ENCODE measurements at regions not wholly inside any gene's neighbourhood (a gene's known extent, or its start where the extent isn't known, plus 50 kb on each side); places are given as distances from the start of the nearest gene placed in this dataset.

GRCh38 chr3:104669083-104669482, 697.6 kb upstream of the ALCAM start:
- no peak overlapping the region for H3K27ac Mint-ChIP-seq
- no peak for ATAC-seq

GRCh38 chr3:104672331-104672730, 694.4 kb upstream of the ALCAM start:
- H3K27ac Mint-ChIP-seq: no peak overlapping the region
- H3K4me1 Mint-ChIP-seq (ENCODE audit: low read depth in 2 of 2): no peaks in the 10 kb centered on the region
- no peaks in the 10 kb centered on the region for H3K27me3 Mint-ChIP-seq
- H3K9me3 Mint-ChIP-seq: peaks cover 10% of the 10 kb centered on the region
- no peaks in the 10 kb centered on the region for H3K36me3 Mint-ChIP-seq
- no peak overlapping the region for H3K4me3 Mint-ChIP-seq
- DNase-seq (ENCODE audit: low spot score) (no peak), ATAC-seq (no peak)

More at GRCh38 chr3:104669083-104669482, 697.6 kb upstream of the ALCAM start:
- H3K9me3 Mint-ChIP-seq: peaks cover 7% of the 10 kb centered on the region
- DNase-seq (ENCODE audit: low spot score): no peak
- no peaks in the 10 kb centered on the region for H3K27me3 Mint-ChIP-seq
- no peaks in the 10 kb centered on the region for H3K4me1 Mint-ChIP-seq (ENCODE audit: low read depth in 2 of 2)
- no peak overlapping the region for H3K4me3 Mint-ChIP-seq
- no peaks in the 10 kb centered on the region for H3K36me3 Mint-ChIP-seq

- no peak for DNase-seq (ENCODE audit: low spot score)
- no peak overlapping the region for H3K27ac Mint-ChIP-seq
- no peaks in the 10 kb centered on the region for H3K4me1 Mint-ChIP-seq (ENCODE audit: low read depth in 2 of 2)
- H3K9me3 Mint-ChIP-seq: peaks cover 13% of the 10 kb centered on the region
- ATAC-seq: no peak
- no peaks in the 10 kb centered on the region for H3K36me3 Mint-ChIP-seq
- no peak overlapping the region for H3K4me3 Mint-ChIP-seq
- no peaks in the 10 kb centered on the region for H3K27me3 Mint-ChIP-seq
Observed at GRCh38 chr3:104673981-104674380, 692.7 kb upstream of the ALCAM start.

- Mint-ChIP-seq H3K9me3 (peaks cover 16% of the 10 kb centered on the region), H3K4me1 (ENCODE audit: low read depth in 2 of 2) (no peaks in the 10 kb centered on the region), H3K27ac (no peak overlapping the region), H3K4me3 (no peak overlapping the region), H3K36me3 (no peaks in the 10 kb centered on the region), H3K27me3 (no peaks in the 10 kb centered on the region)
- DNase-seq (ENCODE audit: low spot score): no peak
- no peak for ATAC-seq
Observed at GRCh38 chr3:104676241-104676640, 690.5 kb upstream of the ALCAM start.

GRCh38 chr3:104677932-104678331, 688.8 kb upstream of the ALCAM start:
- no peak for ATAC-seq
- Mint-ChIP-seq H3K36me3 (no peaks in the 10 kb centered on the region), H3K9me3 (peaks cover 16% of the 10 kb centered on the region), H3K27me3 (no peaks in the 10 kb centered on the region), H3K4me3 (no peak overlapping the region), H3K4me1 (ENCODE audit: low read depth in 2 of 2) (no peaks in the 10 kb centered on the region), H3K27ac (no peak overlapping the region)
- no peak for DNase-seq (ENCODE audit: low spot score)

- no peaks in the 10 kb centered on the region for H3K27me3 Mint-ChIP-seq
- H3K36me3 Mint-ChIP-seq: no peaks in the 10 kb centered on the region
- no peak overlapping the region for H3K4me3 Mint-ChIP-seq
- no peaks in the 10 kb centered on the region for H3K4me1 Mint-ChIP-seq (ENCODE audit: low read depth in 2 of 2)
- no peak overlapping the region for H3K27ac Mint-ChIP-seq
- ATAC-seq: no peak
- no peak for DNase-seq (ENCODE audit: low spot score)
- H3K9me3 Mint-ChIP-seq: peaks cover 10% of the 10 kb centered on the region
Observed at GRCh38 chr3:104685492-104685891, 681.2 kb upstream of the ALCAM start.

- no peak for DNase-seq (ENCODE audit: low spot score)
- no peak for ATAC-seq
- no peaks in the 10 kb centered on the region for H3K4me1 Mint-ChIP-seq (ENCODE audit: low read depth in 2 of 2)
- H3K9me3 Mint-ChIP-seq: peaks cover 6% of the 10 kb centered on the region
- no peaks in the 10 kb centered on the region for H3K36me3 Mint-ChIP-seq
- no peak overlapping the region for H3K4me3 Mint-ChIP-seq
- H3K27ac Mint-ChIP-seq: no peak overlapping the region
- no peaks in the 10 kb centered on the region for H3K27me3 Mint-ChIP-seq
Observed at GRCh38 chr3:104687362-104687761, 679.3 kb upstream of the ALCAM start.

GRCh38 chr3:104696470-104696869, 670.2 kb upstream of the ALCAM start:
- no peaks in the 10 kb centered on the region for H3K27me3 Mint-ChIP-seq
- H3K27ac Mint-ChIP-seq: no peak overlapping the region
- H3K4me1 Mint-ChIP-seq (ENCODE audit: low read depth in 2 of 2): no peaks in the 10 kb centered on the region
- no peak for ATAC-seq
- peaks cover 5% of the 10 kb centered on the region for H3K36me3 Mint-ChIP-seq
- DNase-seq (ENCODE audit: low spot score): no peak
- no peak overlapping the region for H3K4me3 Mint-ChIP-seq
- H3K9me3 Mint-ChIP-seq: peaks cover 19% of the 10 kb centered on the region

- Mint-ChIP-seq H3K9me3 (no peaks in the 10 kb centered on the region), H3K4me1 (ENCODE audit: low read depth in 2 of 2) (no peaks in the 10 kb centered on the region), H3K27ac (no peak overlapping the region), H3K4me3 (no peak overlapping the region), H3K36me3 (no peaks in the 10 kb centered on the region), H3K27me3 (no peaks in the 10 kb centered on the region)
- DNase-seq (ENCODE audit: low spot score) (no peak), ATAC-seq (no peak)
Observed at GRCh38 chr3:104711406-104711805, 655.3 kb upstream of the ALCAM start.

- Mint-ChIP-seq H3K36me3 (no peaks in the 10 kb centered on the region), H3K27me3 (no peaks in the 10 kb centered on the region), H3K27ac (no peak overlapping the region), H3K4me1 (ENCODE audit: low read depth in 2 of 2) (no peaks in the 10 kb centered on the region), H3K4me3 (no peak overlapping the region), H3K9me3 (peaks cover 3% of the 10 kb centered on the region)
- DNase-seq (ENCODE audit: low spot score): no peak
- no peak for ATAC-seq
Observed at GRCh38 chr3:104715972-104716371, 650.7 kb upstream of the ALCAM start.

- DNase-seq (ENCODE audit: low spot score) (no peak), ATAC-seq (no peak)
- peaks cover 6% of the 10 kb centered on the region for H3K9me3 Mint-ChIP-seq
- no peaks in the 10 kb centered on the region for H3K27me3 Mint-ChIP-seq
- H3K4me3 Mint-ChIP-seq: no peak overlapping the region
- H3K36me3 Mint-ChIP-seq: no peaks in the 10 kb centered on the region
- H3K27ac Mint-ChIP-seq: no peak overlapping the region
- H3K4me1 Mint-ChIP-seq (ENCODE audit: low read depth in 2 of 2): no peaks in the 10 kb centered on the region
Observed at GRCh38 chr3:104717828-104718196, 648.9 kb upstream of the ALCAM start.

- no peaks in the 10 kb centered on the region for H3K36me3 Mint-ChIP-seq
- ATAC-seq (no peak), DNase-seq (ENCODE audit: low spot score) (no peak)
- H3K4me3 Mint-ChIP-seq: no peak overlapping the region
- H3K27me3 Mint-ChIP-seq: no peaks in the 10 kb centered on the region
- peaks cover 6% of the 10 kb centered on the region for H3K9me3 Mint-ChIP-seq
- no peaks in the 10 kb centered on the region for H3K4me1 Mint-ChIP-seq (ENCODE audit: low read depth in 2 of 2)
- no peak overlapping the region for H3K27ac Mint-ChIP-seq
Observed at GRCh38 chr3:104723000-104723399, 643.7 kb upstream of the ALCAM start.

- H3K9me3 Mint-ChIP-seq: peaks cover 6% of the 10 kb centered on the region
- ATAC-seq: no peak
- no peak overlapping the region for H3K4me3 Mint-ChIP-seq
- no peaks in the 10 kb centered on the region for H3K27me3 Mint-ChIP-seq
- DNase-seq (ENCODE audit: low spot score): no peak
- H3K27ac Mint-ChIP-seq: no peak overlapping the region
- H3K36me3 Mint-ChIP-seq: no peaks in the 10 kb centered on the region
- no peaks in the 10 kb centered on the region for H3K4me1 Mint-ChIP-seq (ENCODE audit: low read depth in 2 of 2)
Observed at GRCh38 chr3:104731074-104731473, 635.6 kb upstream of the ALCAM start.

- ATAC-seq (no peak), DNase-seq (ENCODE audit: low spot score) (no peak)
- H3K9me3 Mint-ChIP-seq: peaks cover 3% of the 10 kb centered on the region
- H3K4me3 Mint-ChIP-seq: no peak overlapping the region
- H3K27ac Mint-ChIP-seq: no peak overlapping the region
- H3K4me1 Mint-ChIP-seq (ENCODE audit: low read depth in 2 of 2): no peaks in the 10 kb centered on the region
- H3K27me3 Mint-ChIP-seq: no peaks in the 10 kb centered on the region
- H3K36me3 Mint-ChIP-seq: no peaks in the 10 kb centered on the region
Observed at GRCh38 chr3:104734627-104735026, 632.1 kb upstream of the ALCAM start.

GRCh38 chr3:104735691-104736090, 631.0 kb upstream of the ALCAM start:
- Mint-ChIP-seq H3K27me3 (no peaks in the 10 kb centered on the region), H3K36me3 (no peaks in the 10 kb centered on the region)
- no peak for ATAC-seq

More at GRCh38 chr3:104735691-104736090, 631.0 kb upstream of the ALCAM start:
- DNase-seq (ENCODE audit: low spot score): no peak
- Mint-ChIP-seq H3K4me3 (no peak overlapping the region), H3K27ac (no peak overlapping the region), H3K9me3 (peaks cover 3% of the 10 kb centered on the region), H3K4me1 (ENCODE audit: low read depth in 2 of 2) (no peaks in the 10 kb centered on the region)
